Activated T-helper 1 cell treated with anti-CD3 and anti-CD28 coated beads, Interleukin-2, amount 50 U/mL, for 16 hours (primary cell): ENCODE measurements at regions not wholly inside any gene's neighbourhood (a gene's known extent, or its start where the extent isn't known, plus 50 kb on each side); places are given as distances from the start of the nearest gene placed in this dataset.

Experiments
- DNase-seq, 2 donors: peaks; one replicate each; pipeline ENCODE4 v3.0.0-alpha.2; 2020; ENCODE audit warnings: low read depth in 1 of 2, low spot score in 1 of 2

DNA sequence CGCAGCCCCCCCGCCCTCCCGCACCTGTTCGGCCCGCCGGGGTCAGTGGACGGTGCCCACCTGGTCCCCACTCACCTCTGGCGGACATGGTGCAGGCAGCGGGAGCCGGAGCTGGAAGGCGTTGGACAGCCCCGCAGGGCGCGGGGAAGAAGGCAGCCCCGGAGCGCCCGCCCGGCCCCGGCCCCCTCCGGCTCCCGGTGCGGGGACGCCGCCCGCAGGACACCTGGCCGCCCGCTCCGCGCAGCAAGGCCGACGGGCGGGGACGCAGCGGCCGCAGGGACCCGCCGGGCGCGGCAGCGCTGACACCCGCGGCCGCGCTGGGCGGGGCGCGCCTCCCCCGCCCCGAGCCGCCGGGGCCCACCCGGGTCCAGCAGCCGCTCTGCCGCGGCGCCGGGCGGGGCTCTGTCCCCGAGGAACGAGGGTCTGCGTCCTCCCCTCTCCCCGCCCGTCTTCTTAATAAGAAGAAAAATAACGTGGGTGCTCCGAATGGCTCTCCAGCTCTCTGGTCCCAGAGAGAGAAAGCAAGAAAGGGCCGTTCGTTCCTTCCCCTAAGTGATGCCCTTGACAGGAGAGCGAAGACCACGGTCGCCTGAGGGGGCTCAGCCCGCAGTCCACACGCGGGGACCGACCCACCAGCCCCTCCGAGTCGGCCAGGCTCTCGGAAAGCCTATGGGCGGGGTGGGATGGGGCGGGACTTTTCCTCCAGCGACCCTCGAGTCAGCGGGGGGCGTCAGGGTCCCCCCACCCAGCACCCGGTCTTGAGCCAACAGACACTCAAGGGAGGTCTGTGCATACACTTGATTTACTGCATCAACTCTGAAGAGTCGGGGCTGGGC lies 53.4 kb upstream of the FHIP2A start:
- DNase-seq, result no peak

DNA sequence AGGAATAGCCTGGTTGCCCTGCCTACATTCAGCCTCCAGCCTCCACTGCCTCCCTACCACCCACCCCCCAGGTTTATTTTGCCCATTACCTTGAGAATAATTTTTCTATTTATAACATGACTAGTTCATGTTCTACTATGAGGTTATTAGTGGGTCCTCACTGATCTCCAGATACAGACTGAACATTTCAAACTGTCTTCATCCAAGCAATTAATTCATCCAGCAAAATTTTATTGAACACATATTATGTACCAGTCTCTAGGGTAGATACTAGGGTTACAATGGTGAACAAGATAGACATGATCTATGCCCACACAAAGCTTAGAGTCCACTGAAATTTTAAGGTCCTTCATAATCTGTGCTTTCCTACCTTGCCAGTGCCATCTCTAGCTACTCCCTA lies 51.6 kb upstream of the FHIP2A start:
- DNase-seq, result no peak

DNA sequence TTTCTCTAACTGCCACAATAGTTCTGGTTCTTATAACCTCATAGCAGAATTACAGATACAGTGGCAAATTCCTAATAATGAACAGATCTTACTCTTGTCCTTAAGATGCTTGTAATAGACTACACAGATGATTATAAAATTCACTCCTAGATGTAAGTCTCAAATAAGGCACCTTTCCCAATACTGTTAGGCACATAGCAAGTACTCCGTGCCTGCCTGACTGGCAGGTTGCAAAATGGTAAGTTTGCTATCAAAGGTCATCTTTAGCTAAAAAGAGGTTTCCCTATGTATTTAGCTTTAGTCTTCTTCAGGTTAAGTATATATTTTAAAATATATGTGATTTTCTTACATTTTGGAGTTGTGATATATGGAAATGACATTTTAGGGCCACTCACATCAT lies 50.4 kb upstream of the FHIP2A start:
- DNase-seq, result no peak

DNA sequence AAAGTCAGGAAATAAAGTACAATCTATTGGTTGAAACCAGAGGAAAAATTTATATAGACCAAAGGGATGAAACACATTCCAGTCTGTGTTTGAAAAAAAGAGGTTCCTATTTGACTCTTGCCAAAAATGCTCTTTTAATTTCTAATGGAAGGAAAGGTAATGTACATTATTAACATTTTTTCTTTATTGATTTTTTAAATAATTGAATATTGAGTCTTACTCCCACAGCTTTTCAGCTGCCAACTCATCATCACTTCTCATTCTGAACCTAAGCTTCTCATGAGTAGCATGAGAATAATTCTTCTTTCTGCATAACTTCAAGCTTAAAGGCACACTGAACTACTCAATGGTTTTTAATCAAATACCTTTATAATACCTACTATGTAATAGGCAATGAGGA lies 49.8 kb upstream of the FHIP2A start:
- DNase-seq, result no peak
